ENCODE measurements at regions not wholly inside any gene's neighbourhood (a gene's known extent, or its start where the extent isn't known, plus 50 kb on each side); places are given as distances from the start of the nearest gene placed in this dataset.

- H3K36me3 ChIP-seq, result no peaks in the 10 kb centered on the region
- H3K4me3 Mint-ChIP-seq, result no peak overlapping the region
- DNase-seq (ENCODE audit: low spot score), result no peak
- H3F3A ChIP-seq (ENCODE audit: low read depth), result no peaks in the 10 kb centered on the region
- H2AFZ ChIP-seq (replicated peaks), result no peak overlapping the region
- H3K4me3 ChIP-seq, result no peak overlapping the region
- no peaks in the 10 kb centered on the region for H3K9me3 ChIP-seq (ENCODE audit: low read depth)
- H3K4me1 ChIP-seq, result no peaks in the 10 kb centered on the region
- no peaks in the 10 kb centered on the region for H3K36me3 Mint-ChIP-seq
- peaks cover 33% of the 10 kb centered on the region for H3K4me1 Mint-ChIP-seq
- no peaks in the 10 kb centered on the region for H3K9me3 Mint-ChIP-seq
- no peak overlapping the region for H3K9ac ChIP-seq
- TF ChIP-seq EZH2 (IDR thresholded peaks at IDR 0.05) (no peak), EZH2phosphoT487 (IDR thresholded peaks at IDR 0.05) (no peak), CTCF (IDR thresholded peaks at IDR 0.05) (no peak)
- peaks cover 11% of the 10 kb centered on the region for H3K27me3 Mint-ChIP-seq (ENCODE audit: insufficient read depth, low read depth)
- H3K79me2 ChIP-seq (ENCODE audit: low read depth), result no peaks in the 10 kb centered on the region
- no peaks in the 10 kb centered on the region for H3K27me3 ChIP-seq
- H3K27ac Mint-ChIP-seq, result no peak overlapping the region
- no peaks in the 10 kb centered on the region for H4K20me1 ChIP-seq (ENCODE audit: low read depth)
- no peak overlapping the region for H3K27ac ChIP-seq
- no peak overlapping the region for H3K4me2 ChIP-seq
These were observed 237.0 kb downstream of the UACA start for GRCh38 chr15:70526221-70526973.

DNA sequence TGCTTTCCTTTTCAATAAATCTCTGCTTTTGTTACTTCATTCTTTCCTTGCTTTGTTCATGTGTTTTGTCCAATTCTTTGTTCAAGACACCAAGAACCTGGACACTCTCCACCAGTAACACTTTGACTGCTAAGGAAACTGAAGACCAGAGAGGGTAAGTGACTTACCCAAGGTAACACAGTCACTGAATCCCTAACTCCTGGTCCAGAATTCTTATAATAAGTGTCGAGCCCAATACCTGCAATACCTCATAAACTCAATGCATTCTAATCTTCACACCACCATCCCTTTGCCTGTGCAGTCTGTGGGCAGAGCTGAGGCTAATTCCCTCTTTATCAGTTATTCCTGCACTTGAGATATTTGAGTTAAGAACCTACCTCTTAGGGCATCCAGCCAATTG, 237.8 kb downstream of the UACA start:
- Histone ChIP-seq H3K4me1 (no peaks in the 10 kb centered on the region), H4K20me1 (ENCODE audit: low read depth) (no peaks in the 10 kb centered on the region), H3K9me3 (ENCODE audit: low read depth) (no peaks in the 10 kb centered on the region), H3K4me2 (no peak overlapping the region), H3K27me3 (no peaks in the 10 kb centered on the region), H3K36me3 (no peaks in the 10 kb centered on the region), H3K79me2 (ENCODE audit: low read depth) (no peaks in the 10 kb centered on the region), H3K27ac (no peak overlapping the region), H3K9ac (no peak overlapping the region), H3F3A (ENCODE audit: low read depth) (no peaks in the 10 kb centered on the region), H3K4me3 (no peak overlapping the region), H2AFZ (replicated peaks) (no peak overlapping the region)
- DNase-seq (ENCODE audit: low spot score), result no peak
- Mint-ChIP-seq H3K9me3 (no peaks in the 10 kb centered on the region), H3K36me3 (no peaks in the 10 kb centered on the region), H3K4me3 (no peak overlapping the region), H3K4me1 (peaks cover 33% of the 10 kb centered on the region), H3K27ac (no peak overlapping the region), H3K27me3 (ENCODE audit: insufficient read depth, low read depth) (peaks cover 11% of the 10 kb centered on the region)
- TF ChIP-seq EZH2 (IDR thresholded peaks at IDR 0.05), result no peak
- TF ChIP-seq EZH2phosphoT487 (IDR thresholded peaks at IDR 0.05), result no peak
- TF ChIP-seq CTCF (IDR thresholded peaks at IDR 0.05), result no peak

DNA sequence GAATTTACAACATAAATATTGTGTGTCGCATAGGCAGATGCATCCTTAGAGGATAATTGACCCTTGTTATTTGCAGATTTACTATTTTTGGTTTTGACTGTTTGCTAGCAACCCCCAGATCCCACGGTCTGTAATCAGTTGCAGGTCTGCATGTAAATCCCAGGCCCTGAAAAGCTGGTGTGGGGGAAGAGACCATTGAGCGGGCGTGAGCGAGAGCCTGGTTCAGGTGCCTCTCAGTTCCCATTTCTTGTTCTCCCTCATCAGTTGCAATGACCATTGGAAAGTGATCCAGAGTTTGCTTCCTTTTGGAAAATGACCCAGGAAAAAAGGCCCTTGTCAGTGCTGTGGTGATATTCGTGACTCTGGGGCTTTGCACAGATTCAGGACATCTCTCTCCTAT, 238.9 kb downstream of the UACA start:
- Histone ChIP-seq H3F3A (ENCODE audit: low read depth) (no peaks in the 10 kb centered on the region), H3K27me3 (no peaks in the 10 kb centered on the region), H3K4me1 (no peaks in the 10 kb centered on the region), H4K20me1 (ENCODE audit: low read depth) (no peaks in the 10 kb centered on the region), H3K36me3 (no peaks in the 10 kb centered on the region), H3K9ac (no peak overlapping the region), H3K4me2 (no peak overlapping the region), H3K27ac (no peak overlapping the region), H3K79me2 (ENCODE audit: low read depth) (no peaks in the 10 kb centered on the region), H2AFZ (replicated peaks) (no peak overlapping the region), H3K9me3 (ENCODE audit: low read depth) (no peaks in the 10 kb centered on the region), H3K4me3 (no peak overlapping the region)
- DNase-seq (ENCODE audit: low spot score), result no peak
- peaks cover 8% of the 10 kb centered on the region for H3K27me3 Mint-ChIP-seq (ENCODE audit: insufficient read depth, low read depth)
- TF ChIP-seq EZH2 (IDR thresholded peaks at IDR 0.05), result no peak
- no peak for TF ChIP-seq EZH2phosphoT487 (IDR thresholded peaks at IDR 0.05)
- no peak for TF ChIP-seq CTCF (IDR thresholded peaks at IDR 0.05)
- H3K27ac Mint-ChIP-seq, result no peak overlapping the region
- no peaks in the 10 kb centered on the region for H3K36me3 Mint-ChIP-seq
- H3K4me3 Mint-ChIP-seq, result no peak overlapping the region
- no peaks in the 10 kb centered on the region for H3K9me3 Mint-ChIP-seq
- peaks cover 30% of the 10 kb centered on the region for H3K4me1 Mint-ChIP-seq
